GM12878 (cell line): ENCODE measurements at regions not wholly inside any gene's neighbourhood (a gene's known extent, or its start where the extent isn't known, plus 50 kb on each side); places are given as distances from the start of the nearest gene placed in this dataset.

Source experiments
- ATAC-seq: fragments of 200-7000 bp; cut with Tn5 transposase; 3 replicates; pipeline ENCODE4 v1.9.1; 2020; ENCODE audit warnings: mild to moderate bottlenecking, moderate library complexity
- BruUV-seq: library from RNA; stranded (reverse); fragments of 400-500 nt; replicated peaks from 2 replicates; lab custom pipeline; 2021; lab: Mats Ljungman, UMichigan
- CTCF ChIA-PET: fragments of 300-600 bp; sonication (Branson Sonifier 250); formaldehyde crosslinking; extraction: SDS; loops from one replicate; lab custom pipeline; 2021; ENCODE audit warnings: inconsistent platforms; lab: Yijun Ruan, JAX
- POLR2A ChIA-PET: fragments of 350-600 bp; formaldehyde crosslinking; extraction: SDS; loops from one replicate; lab custom pipeline; 2021; ENCODE audit warnings: inconsistent platforms; lab: Charles Lee
- RAD21 ChIA-PET: fragments of 300-600 bp; sonication (Branson Sonifier 250); formaldehyde crosslinking; loops from one replicate; lab custom pipeline; 2023; ENCODE audit warnings: antibody characterized with exemption; ENCODE audit not compliant: unreplicated experiment; lab: Charles Lee
- SMC1A ChIA-PET: fragments of 300-600 bp; sonication (Branson Sonifier 250); formaldehyde crosslinking; loops from one replicate; lab custom pipeline; 2023; ENCODE audit not compliant: unreplicated experiment, uncharacterized antibody; lab: Charles Lee
- DNase-seq: peaks from one replicate; pipeline ENCODE4 v3.0.0-alpha.2; 2011; ENCODE audit warnings: low read depth, low spot score
- FAIRE-seq: peaks from 3 replicates; lab custom pipeline; 2011; peaks lifted over from hg19 to GRCh38; lab: Jason Lieb, UNC
- H2AFZ ChIP-seq: 2 replicates; pipeline ENCODE4 v1.6.0; 2011; ENCODE audit warnings: low read depth, low read length, control low read depth; ENCODE audit not compliant: control insufficient read depth
- H3K27ac ChIP-seq: 2 replicates; pipeline ENCODE4 v1.5.1; 2011; ENCODE audit warnings: control low read depth; ENCODE audit not compliant: control insufficient read depth, insufficient read depth
- H3K27me3 ChIP-seq, 2 experiments: replicated peaks in 1 of 2; 2 replicates each; pipeline versions ENCODE4 v1.6.0 to v1.6.1; 2011; ENCODE audit warnings: low read length in 1 of 2; ENCODE audit not compliant: control insufficient read depth in 2 of 2, insufficient read depth in 2 of 2
- H3K36me3 ChIP-seq, 2 experiments: 2 replicates each; pipeline ENCODE4 v1.5.1; 2011; ENCODE audit warnings: low read length in 1 of 2; ENCODE audit not compliant: control insufficient read depth in 2 of 2, insufficient read depth in 2 of 2
- H3K4me1 ChIP-seq: 2 replicates; pipeline ENCODE4 v1.6.1; 2011; ENCODE audit warnings: mild to moderate bottlenecking, low read length, moderate library complexity, mixed read lengths; ENCODE audit not compliant: control insufficient read depth, insufficient read depth
- H3K4me2 ChIP-seq: 2 replicates; pipeline ENCODE4 v1.6.0; 2011; ENCODE audit warnings: control low read depth; ENCODE audit not compliant: control insufficient read depth, insufficient read depth
- H3K4me3 ChIP-seq: fragments of 200-600 bp; sonication (generic); 2 replicates; pipeline ENCODE4 v1.5.1; 2016
- H3K79me2 ChIP-seq: 2 replicates; pipeline ENCODE4 v1.6.0; 2011; ENCODE audit warnings: low read length; ENCODE audit not compliant: control insufficient read depth, insufficient read depth
- H3K9ac ChIP-seq: 2 replicates; pipeline ENCODE4 v1.8.0; 2011; ENCODE audit warnings: low read length, control low read depth, mixed read lengths; ENCODE audit not compliant: control insufficient read depth, insufficient read depth
- H3K9me3 ChIP-seq: replicated peaks from 3 replicates; pipeline ENCODE4 v1.5.1; 2011; ENCODE audit warnings: mild to moderate bottlenecking, low read length; ENCODE audit not compliant: control insufficient read depth, insufficient read depth
- H4K20me1 ChIP-seq: 2 replicates; pipeline ENCODE4 v1.6.0; 2011; ENCODE audit not compliant: control insufficient read depth, insufficient read depth
- E2F4 ChIP-seq: IDR thresholded peaks from 2 replicates; pipeline ENCODE4 v1.6.1; 2012; ENCODE audit warnings: low read depth, low read length, improper control_type of control experiment
- IRF4 ChIP-seq: IDR thresholded peaks from 2 replicates; pipeline ENCODE4 v1.6.1; 2011; ENCODE audit warnings: low read depth, low read length
- PAX8 ChIP-seq: fragments of 450-650 bp; IDR thresholded peaks from 2 replicates; pipeline ENCODE4 v1.6.1; 2017; ENCODE audit warnings: mild to moderate bottlenecking, moderate library complexity
- POLR2AphosphoS5 ChIP-seq: IDR thresholded peaks from 2 replicates; pipeline ENCODE4 v1.6.1; 2011; ENCODE audit warnings: mild to moderate bottlenecking, low read length, inconsistent platforms
- RAD21 ChIP-seq: IDR thresholded peaks from 2 replicates; pipeline ENCODE4 v1.6.1; 2011; ENCODE audit warnings: mild to moderate bottlenecking, low read depth, low read length, moderate library complexity; ENCODE audit not compliant: insufficient read depth
- SPI1 ChIP-seq: IDR thresholded peaks from 2 replicates; pipeline ENCODE4 v1.6.1; 2011; ENCODE audit warnings: low read depth, mild to moderate bottlenecking, low read length, moderate library complexity, borderline replicate concordance; ENCODE audit not compliant: insufficient read depth
- SREBF2 ChIP-seq: IDR thresholded peaks from 2 replicates; pipeline ENCODE4 v1.6.1; 2012; ENCODE audit warnings: mild to moderate bottlenecking, low read length
- TBL1XR1 ChIP-seq: IDR thresholded peaks from 2 replicates; pipeline ENCODE4 v1.6.1; 2012; ENCODE audit warnings: low read depth, low read length, improper control_type of control experiment
- WGBS: methylation state at CpG from one replicate; pipeline ENCODE4 v1.1.6; 2016; ENCODE audit warnings: low lambda C conversion rate; ENCODE audit not compliant: insufficient replicate concordance, insufficient coverage; ENCODE audit errors: missing lambda C conversion rate; 5-methylcytosine and 5-hydroxymethylcytosine counted together
- in situ Hi-C: fragments of 300-500 bp; cut with MboI; formaldehyde crosslinking; loops from 9 replicates; pipeline ENCODE4 v1.14.3; 2018; ENCODE audit warnings: mixed read lengths
- intact Hi-C: fragments of 100-400 bp; cut with micrococcal nuclease; formaldehyde crosslinking; loops from one replicate; pipeline ENCODE4 v1.14.2; 2022; ENCODE audit not compliant: unreplicated experiment

DNA sequence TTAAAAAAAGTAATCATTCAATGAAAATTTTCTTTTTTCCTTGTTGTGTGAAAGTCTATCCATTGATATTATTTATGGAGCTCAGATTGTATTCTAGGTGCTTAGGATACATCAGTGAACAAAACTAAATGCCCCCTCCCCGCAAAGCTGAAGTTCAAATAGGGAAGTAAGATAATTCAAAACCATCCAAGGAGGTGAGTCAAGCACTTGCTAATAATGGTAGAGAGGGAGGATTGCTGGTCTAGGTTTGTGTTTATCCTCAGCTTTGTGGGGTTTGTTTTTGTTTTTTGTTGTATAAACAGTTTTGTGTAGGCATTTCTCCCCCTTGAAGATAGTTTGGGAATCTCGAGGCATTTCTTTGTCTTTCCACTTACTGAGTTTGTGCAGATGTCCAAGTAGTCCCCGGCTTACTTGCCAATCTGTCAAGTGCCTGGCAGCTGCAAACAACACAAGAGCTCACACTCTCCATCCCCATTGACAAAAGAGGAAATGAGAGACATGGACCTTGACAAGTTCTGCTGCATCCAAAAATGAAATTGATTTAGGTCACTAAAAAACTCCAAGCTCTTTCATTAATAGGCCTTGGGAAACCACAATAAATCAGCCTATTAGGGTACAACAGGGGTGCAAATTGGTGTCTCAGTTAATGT lies 575.8 kb upstream of the TBL1XR1 start:
- ChIA-PET SMC1A (interaction anchor here (0.6 to 1.5 kb wide), 4 partner anchors 13 to 1762 kb away, joined by 3 to 5 read pairs (median 3); no protein-coding TSS in a partner anchor), POLR2A (no interaction called here), RAD21 (interaction anchor here (1.1 to 1.2 kb wide), 2 partner anchors 721 to 722 kb away, joined by 3 to 4 read pairs; no protein-coding TSS in a partner anchor), CTCF (no interaction called here)
- Histone ChIP-seq H3K4me1 (no peaks in the 10 kb centered on the region; the same call in 1 of the 2 replicates), H3K4me2 (no peak overlapping the region), H3K9ac (no peak overlapping the region), H2AFZ (no peak overlapping the region), H3K79me2 (no peaks in the 10 kb centered on the region), H3K36me3 (no peaks in the 10 kb centered on the region), H3K27me3 (0 out of 4 replicates have a peak, but pooled peaks cover 0 to 1% of the 10 kb centered on the region in 2 experiments), H4K20me1 (no peaks in the 10 kb centered on the region), H3K27ac (no peak overlapping the region), H3K4me3 (no peak overlapping the region), H3K9me3 (no peaks in the 10 kb centered on the region; the same call in 2 of the 3 replicates)
- FAIRE-seq (no peak), DNase-seq (no peak), ATAC-seq (peak; percentile 63)
- no TSS peak for BruUV-seq
- in situ Hi-C loops: no loop called here
- WGBS: 7% methylated on average over 3 of the region's 3 CpGs
- intact Hi-C loops: no loop called here
- no peak for TF ChIP-seq IRF4
- no peak for TF ChIP-seq POLR2AphosphoS5
- peak; percentile 80 for TF ChIP-seq SPI1
- TF ChIP-seq RAD21: no peak
- no peak for TF ChIP-seq SREBF2
- no peak for TF ChIP-seq PAX8
- TF ChIP-seq E2F4: no peak
- TF ChIP-seq TBL1XR1: no peak
